ENCODE measurements at regions not wholly inside any gene's neighbourhood (a gene's known extent, or its start where the extent isn't known, plus 50 kb on each side); places are given as distances from the start of the nearest gene placed in this dataset.
"Not testable (repeated sequence)": the region's sequence is repeated elsewhere in the genome, so short reads cannot be mapped to it uniquely, and the experiment has no call there.

GRCh38 chr5:107005653-107006052 is 665.1 kb downstream of the EFNA5 start:
- DNase-seq (ENCODE audit: low spot score): no peak
- no peak for TF ChIP-seq CTCF (IDR thresholded peaks at IDR 0.05; ENCODE audit: extremely low read depth, missing control alignments)

DNA sequence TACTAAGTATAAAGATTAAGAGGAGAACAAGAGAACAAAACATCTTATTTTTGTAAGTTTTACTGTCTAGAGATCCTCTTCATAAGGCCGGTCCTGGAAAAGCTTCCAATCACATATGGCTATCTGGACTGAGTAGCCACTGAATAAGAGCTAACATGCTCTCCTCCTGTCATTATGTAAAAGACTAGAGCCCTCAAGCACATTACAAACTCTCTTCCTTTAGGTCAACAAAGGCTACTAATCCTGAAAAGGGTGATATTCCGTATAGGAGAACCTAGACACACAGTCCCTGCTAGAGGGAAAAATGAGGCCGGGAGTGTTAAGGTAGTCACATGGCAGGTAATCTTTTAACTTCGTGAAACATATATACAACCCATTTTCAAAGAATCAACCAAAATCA is 665.6 kb downstream of the EFNA5 start:
- TF ChIP-seq CTCF (IDR thresholded peaks at IDR 0.05; ENCODE audit: extremely low read depth, missing control alignments): no peak
- DNase-seq (ENCODE audit: low spot score): no peak

DNA sequence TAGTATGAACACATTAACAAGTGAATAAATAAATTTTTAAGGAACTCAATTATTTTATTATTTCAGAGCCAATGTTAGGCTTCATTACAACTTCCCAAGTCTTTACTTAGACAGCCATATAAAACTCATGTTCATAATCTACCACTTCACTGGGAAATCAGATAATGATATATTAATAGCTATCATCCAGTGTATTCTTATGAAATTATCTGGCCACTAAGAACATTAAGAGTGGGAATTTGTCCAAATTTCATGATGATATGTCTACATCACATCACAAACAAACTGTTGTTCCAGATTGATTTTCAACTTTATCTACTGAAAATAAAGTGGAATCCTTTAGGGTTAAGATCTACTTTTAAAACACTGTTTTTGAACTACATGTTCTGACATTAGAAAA is 668.6 kb downstream of the EFNA5 start:
- no peak for TF ChIP-seq CTCF (IDR thresholded peaks at IDR 0.05; ENCODE audit: extremely low read depth, missing control alignments)
- DNase-seq (ENCODE audit: low spot score): no peak

DNA sequence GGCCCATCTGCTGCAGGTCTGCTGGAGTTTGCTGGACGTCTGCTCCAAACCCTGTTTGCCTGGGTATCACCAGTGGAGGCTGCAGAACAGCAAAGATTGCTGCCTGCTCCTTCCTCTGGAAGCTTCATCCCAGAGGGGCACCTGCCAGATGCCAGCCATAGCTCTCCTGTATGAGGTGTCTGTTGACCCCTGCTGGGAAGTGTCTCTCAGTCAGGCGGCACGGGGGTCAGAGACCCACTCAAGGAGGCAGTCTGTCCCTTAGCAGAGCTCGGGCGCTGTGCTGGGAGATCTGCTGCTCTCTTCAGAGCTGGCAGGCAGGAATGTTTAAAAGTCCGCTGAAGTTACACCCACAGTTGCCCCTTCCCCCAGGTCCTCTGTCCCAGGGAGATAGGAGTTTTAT is 671.2 kb downstream of the EFNA5 start:
- not testable (repeated sequence) for DNase-seq (ENCODE audit: low spot score)

- DNase-seq (ENCODE audit: low spot score): no peak
- no peak for TF ChIP-seq CTCF (IDR thresholded peaks at IDR 0.05; ENCODE audit: extremely low read depth, missing control alignments)
Observed at GRCh38 chr5:106986006-106986405, 684.7 kb downstream of the EFNA5 start.

- TF ChIP-seq CTCF (IDR thresholded peaks at IDR 0.05; ENCODE audit: extremely low read depth, missing control alignments): no peak
- no peak for DNase-seq (ENCODE audit: low spot score)
Observed at GRCh38 chr5:106985174-106985573, 685.6 kb downstream of the EFNA5 start.

GRCh38 chr5:106979178-106979577 is 691.6 kb downstream of the EFNA5 start:
- not testable (repeated sequence) for DNase-seq (ENCODE audit: low spot score)

GRCh38 chr5:106978582-106979165 is 692.1 kb downstream of the EFNA5 start:
- DNase-seq (ENCODE audit: low spot score): not testable (repeated sequence)

- no peak for DNase-seq (ENCODE audit: low spot score)
- TF ChIP-seq CTCF (IDR thresholded peaks at IDR 0.05; ENCODE audit: extremely low read depth, missing control alignments): no peak
Observed at GRCh38 chr5:106976363-106976762, 694.4 kb downstream of the EFNA5 start.
